ENCODE measurements at regions not wholly inside any gene's neighbourhood (a gene's known extent, or its start where the extent isn't known, plus 50 kb on each side); places are given as distances from the start of the nearest gene placed in this dataset.
"Not testable (repeated sequence)": the region's sequence is repeated elsewhere in the genome, so short reads cannot be mapped to it uniquely, and the experiment has no call there.

- Histone ChIP-seq H3K4me3 (ENCODE audit: low read length) (no peak overlapping the region), H3K27me3 (ENCODE audit: control insufficient read depth, insufficient read depth, low read length) (no peaks in the 10 kb centered on the region), H3K9me3 (ENCODE audit: control insufficient read depth, insufficient read depth, low read length) (no peaks in the 10 kb centered on the region), H3K4me1 (ENCODE audit: control insufficient read depth, insufficient read depth, low read length) (peaks cover 3% of the 10 kb centered on the region; the same call in 1 of the 2 replicates), H3K27ac (ENCODE audit: low read length) (no peak overlapping the region), H3K36me3 (ENCODE audit: control insufficient read depth, insufficient read depth, low read length) (no peaks in the 10 kb centered on the region)
- no peak for DNase-seq (ENCODE audit: low read depth, low spot score)
- WGBS (ENCODE audit: insufficient coverage, insufficient read length) = no CpG with 5 or more reads among the region's 5 CpGs
Measured at GRCh38 chr15:58361273-58361759, 70.5 kb upstream of the LIPC start.

- H3K27me3 ChIP-seq (ENCODE audit: control insufficient read depth, insufficient read depth, low read length) = no peaks in the 10 kb centered on the region
- no peaks in the 10 kb centered on the region for H3K36me3 ChIP-seq (ENCODE audit: control insufficient read depth, insufficient read depth, low read length)
- no peak overlapping the region for H3K4me3 ChIP-seq (ENCODE audit: low read length)
- H3K4me1 ChIP-seq (ENCODE audit: control insufficient read depth, insufficient read depth, low read length) = peaks cover 3% of the 10 kb centered on the region; the same call in 1 of the 2 replicates
- H3K9me3 ChIP-seq (ENCODE audit: control insufficient read depth, insufficient read depth, low read length) = no peaks in the 10 kb centered on the region
- no CpG with 5 or more reads among the region's 6 CpGs for WGBS (ENCODE audit: insufficient coverage, insufficient read length)
- no peak overlapping the region for H3K27ac ChIP-seq (ENCODE audit: low read length)
- no peak for DNase-seq (ENCODE audit: low read depth, low spot score)
Measured at GRCh38 chr15:58362262-58362922, 69.4 kb upstream of the LIPC start.

GRCh38 chr15:58363118-58363517 lies 68.7 kb upstream of the LIPC start:
- WGBS (ENCODE audit: insufficient coverage, insufficient read length) = no CpG with 5 or more reads among the region's 8 CpGs
- H3K4me1 ChIP-seq (ENCODE audit: control insufficient read depth, insufficient read depth, low read length); H3K9me3 ChIP-seq (ENCODE audit: control insufficient read depth, insufficient read depth, low read length); H3K27ac ChIP-seq (ENCODE audit: low read length); H3K4me3 ChIP-seq (ENCODE audit: low read length); H3K36me3 ChIP-seq (ENCODE audit: control insufficient read depth, insufficient read depth, low read length); DNase-seq (ENCODE audit: low read depth, low spot score); H3K27me3 ChIP-seq (ENCODE audit: control insufficient read depth, insufficient read depth, low read length): not testable (repeated sequence)

GRCh38 chr15:58363673-58364072 lies 68.1 kb upstream of the LIPC start:
- WGBS (ENCODE audit: insufficient coverage, insufficient read length) = no CpG with 5 or more reads among the region's 6 CpGs
- not testable (repeated sequence) for H3K36me3 ChIP-seq (ENCODE audit: control insufficient read depth, insufficient read depth, low read length); H3K27ac ChIP-seq (ENCODE audit: low read length); H3K9me3 ChIP-seq (ENCODE audit: control insufficient read depth, insufficient read depth, low read length); DNase-seq (ENCODE audit: low read depth, low spot score); H3K4me1 ChIP-seq (ENCODE audit: control insufficient read depth, insufficient read depth, low read length); H3K27me3 ChIP-seq (ENCODE audit: control insufficient read depth, insufficient read depth, low read length); H3K4me3 ChIP-seq (ENCODE audit: low read length)

GRCh38 chr15:58365098-58365497 lies 66.7 kb upstream of the LIPC start:
- WGBS (ENCODE audit: insufficient coverage, insufficient read length) = no CpG with 5 or more reads among the region's 1 CpG
- H3K9me3 ChIP-seq (ENCODE audit: control insufficient read depth, insufficient read depth, low read length); H3K4me1 ChIP-seq (ENCODE audit: control insufficient read depth, insufficient read depth, low read length); H3K4me3 ChIP-seq (ENCODE audit: low read length); H3K27ac ChIP-seq (ENCODE audit: low read length); DNase-seq (ENCODE audit: low read depth, low spot score); H3K27me3 ChIP-seq (ENCODE audit: control insufficient read depth, insufficient read depth, low read length); H3K36me3 ChIP-seq (ENCODE audit: control insufficient read depth, insufficient read depth, low read length): not testable (repeated sequence)

GRCh38 chr15:58369261-58369701 lies 62.5 kb upstream of the LIPC start:
- Histone ChIP-seq H3K4me1 (ENCODE audit: control insufficient read depth, insufficient read depth, low read length) (peaks cover 1% of the 10 kb centered on the region; the same call in 1 of the 2 replicates), H3K27me3 (ENCODE audit: control insufficient read depth, insufficient read depth, low read length) (no peaks in the 10 kb centered on the region), H3K4me3 (ENCODE audit: low read length) (no peak overlapping the region), H3K9me3 (ENCODE audit: control insufficient read depth, insufficient read depth, low read length) (no peaks in the 10 kb centered on the region), H3K27ac (ENCODE audit: low read length) (no peak overlapping the region), H3K36me3 (ENCODE audit: control insufficient read depth, insufficient read depth, low read length) (no peaks in the 10 kb centered on the region)
- no CpG with 5 or more reads among the region's 5 CpGs for WGBS (ENCODE audit: insufficient coverage, insufficient read length)
- no peak for DNase-seq (ENCODE audit: low read depth, low spot score)

- no peak for DNase-seq (ENCODE audit: low read depth, low spot score)
- no peaks in the 10 kb centered on the region for H3K36me3 ChIP-seq (ENCODE audit: control insufficient read depth, insufficient read depth, low read length)
- H3K4me3 ChIP-seq (ENCODE audit: low read length) = no peak overlapping the region
- no CpG with 5 or more reads among the region's 3 CpGs for WGBS (ENCODE audit: insufficient coverage, insufficient read length)
- no peaks in the 10 kb centered on the region for H3K27me3 ChIP-seq (ENCODE audit: control insufficient read depth, insufficient read depth, low read length)
- no peaks in the 10 kb centered on the region for H3K9me3 ChIP-seq (ENCODE audit: control insufficient read depth, insufficient read depth, low read length)
- peaks cover 1% of the 10 kb centered on the region; the same call in 1 of the 2 replicates for H3K4me1 ChIP-seq (ENCODE audit: control insufficient read depth, insufficient read depth, low read length)
- no peak overlapping the region for H3K27ac ChIP-seq (ENCODE audit: low read length)
Measured at GRCh38 chr15:58369956-58370355, 61.8 kb upstream of the LIPC start.

GRCh38 chr15:58374147-58374546 lies 57.6 kb upstream of the LIPC start:
- DNase-seq (ENCODE audit: low read depth, low spot score) = no peak
- Histone ChIP-seq H3K27ac (ENCODE audit: low read length) (no peak overlapping the region), H3K27me3 (ENCODE audit: control insufficient read depth, insufficient read depth, low read length) (no peaks in the 10 kb centered on the region), H3K4me1 (ENCODE audit: control insufficient read depth, insufficient read depth, low read length) (peaks cover 1% of the 10 kb centered on the region; the same call in 1 of the 2 replicates), H3K4me3 (ENCODE audit: low read length) (no peak overlapping the region), H3K36me3 (ENCODE audit: control insufficient read depth, insufficient read depth, low read length) (no peaks in the 10 kb centered on the region), H3K9me3 (ENCODE audit: control insufficient read depth, insufficient read depth, low read length) (no peaks in the 10 kb centered on the region)
- WGBS (ENCODE audit: insufficient coverage, insufficient read length) = no CpG with 5 or more reads among the region's 3 CpGs

GRCh38 chr15:58377193-58377592 lies 54.6 kb upstream of the LIPC start:
- H3K9me3 ChIP-seq (ENCODE audit: control insufficient read depth, insufficient read depth, low read length) = no peaks in the 10 kb centered on the region

GRCh38 chr15:58378241-58379085 lies 53.3 kb upstream of the LIPC start:
- peaks cover 2% of the 10 kb centered on the region; the same call in 1 of the 2 replicates for H3K4me1 ChIP-seq (ENCODE audit: control insufficient read depth, insufficient read depth, low read length)
- no peaks in the 10 kb centered on the region for H3K36me3 ChIP-seq (ENCODE audit: control insufficient read depth, insufficient read depth, low read length)
- H3K9me3 ChIP-seq (ENCODE audit: control insufficient read depth, insufficient read depth, low read length) = no peaks in the 10 kb centered on the region
- DNase-seq (ENCODE audit: low read depth, low spot score) = no peak
- no CpG with 5 or more reads among the region's 6 CpGs for WGBS (ENCODE audit: insufficient coverage, insufficient read length)
- no peak overlapping the region for H3K4me3 ChIP-seq (ENCODE audit: low read length)
- H3K27me3 ChIP-seq (ENCODE audit: control insufficient read depth, insufficient read depth, low read length) = no peaks in the 10 kb centered on the region
- H3K27ac ChIP-seq (ENCODE audit: low read length) = no peak overlapping the region

More at GRCh38 chr15:58377193-58377592, 54.6 kb upstream of the LIPC start:
- peaks cover 1% of the 10 kb centered on the region; the same call in 1 of the 2 replicates for H3K4me1 ChIP-seq (ENCODE audit: control insufficient read depth, insufficient read depth, low read length)
- no CpG with 5 or more reads among the region's 2 CpGs for WGBS (ENCODE audit: insufficient coverage, insufficient read length)
- no peak overlapping the region for H3K27ac ChIP-seq (ENCODE audit: low read length)
- DNase-seq (ENCODE audit: low read depth, low spot score) = no peak
- no peaks in the 10 kb centered on the region for H3K27me3 ChIP-seq (ENCODE audit: control insufficient read depth, insufficient read depth, low read length)
- no peaks in the 10 kb centered on the region for H3K36me3 ChIP-seq (ENCODE audit: control insufficient read depth, insufficient read depth, low read length)
- H3K4me3 ChIP-seq (ENCODE audit: low read length) = no peak overlapping the region
